SK-MEL-5 (cell line): ENCODE measurements at regions not wholly inside any gene's neighbourhood (a gene's known extent, or its start where the extent isn't known, plus 50 kb on each side); places are given as distances from the start of the nearest gene placed in this dataset.

Experiments
- DNase-seq: peaks from one replicate; pipeline ENCODE4 v3.0.0-alpha.2; 2016; ENCODE audit warnings: low read depth, low spot score
- in situ Hi-C: cut with HindIII; loops from 2 replicates; pipeline ENCODE4 v1.10.0; 2016; ENCODE audit warnings: low sequenced_read_pairs, high pct_unique_total_duplicates, low pct_unique_long_range_greater_than_20kb

DNA sequence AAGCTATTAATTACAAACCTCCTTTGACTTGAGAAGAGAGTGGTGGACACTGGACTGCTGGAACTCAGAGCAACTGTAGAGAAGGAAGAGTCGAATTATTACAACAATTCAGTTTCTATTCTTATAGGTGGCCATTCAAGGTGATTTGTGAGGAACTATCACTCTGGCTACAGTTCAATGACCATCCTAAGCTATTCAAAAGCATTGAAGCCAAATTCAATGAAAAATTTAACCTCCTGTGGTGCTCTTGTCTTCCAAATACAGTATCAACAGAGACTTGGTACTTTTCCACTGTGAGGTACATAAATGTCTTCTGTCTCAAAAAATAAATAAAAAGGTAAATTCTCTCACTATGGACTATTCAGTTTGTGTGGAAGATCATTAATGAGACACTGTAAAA, 513.3 kb upstream of the SEMA6D start:
- in situ Hi-C loops = no loop called here
- no peak for DNase-seq

GRCh38 chr15:47206358-47206978, 510.8 kb upstream of the SEMA6D start:
- in situ Hi-C loops = no loop called here
- no peak for DNase-seq

DNA sequence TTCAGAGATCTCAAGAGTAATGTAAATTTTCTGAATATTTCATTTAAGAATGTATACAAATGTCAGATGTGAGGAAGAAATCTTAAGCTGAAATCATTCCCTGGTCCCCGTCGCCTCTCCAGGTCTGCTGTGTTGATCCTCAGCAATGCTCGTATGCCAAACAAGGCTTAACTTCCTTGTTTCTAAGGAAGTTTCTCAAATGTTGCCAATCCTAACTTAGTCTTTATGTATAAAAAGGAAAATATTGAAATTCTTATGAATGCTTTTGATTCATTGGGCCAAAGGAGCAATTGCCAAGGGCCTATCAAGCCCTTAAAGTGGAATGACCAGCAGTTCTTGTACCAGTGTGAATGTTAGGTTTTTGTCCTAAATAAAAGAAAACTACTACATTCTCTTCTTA, 507.7 kb upstream of the SEMA6D start:
- DNase-seq = no peak
- in situ Hi-C loops = no loop called here

- DNase-seq = no peak
- in situ Hi-C loops = no loop called here
Measured at GRCh38 chr15:47212222-47213010, 504.9 kb upstream of the SEMA6D start.

GRCh38 chr15:47213883-47214282, 503.4 kb upstream of the SEMA6D start:
- in situ Hi-C loops = no loop called here
- DNase-seq = no peak

DNA sequence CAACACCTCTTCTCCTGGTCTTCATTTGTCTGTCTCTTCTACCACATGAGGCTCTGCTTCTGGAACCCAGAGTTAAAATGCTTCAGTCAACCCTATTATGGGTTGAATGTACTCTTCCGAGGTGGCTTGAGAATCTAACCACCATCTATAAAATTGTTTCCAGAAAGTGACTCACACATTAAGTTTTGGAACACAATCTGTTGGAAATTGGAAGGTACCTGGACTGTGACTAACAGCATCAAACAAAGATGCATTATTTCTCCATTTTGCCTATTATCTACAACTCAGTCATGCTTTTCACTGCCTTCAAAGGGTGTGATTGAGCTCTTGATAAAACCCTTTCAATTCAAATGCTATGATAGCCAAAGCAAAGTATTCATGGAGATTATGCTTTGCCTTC, 499.0 kb upstream of the SEMA6D start:
- in situ Hi-C loops = no loop called here
- DNase-seq = no peak

DNA sequence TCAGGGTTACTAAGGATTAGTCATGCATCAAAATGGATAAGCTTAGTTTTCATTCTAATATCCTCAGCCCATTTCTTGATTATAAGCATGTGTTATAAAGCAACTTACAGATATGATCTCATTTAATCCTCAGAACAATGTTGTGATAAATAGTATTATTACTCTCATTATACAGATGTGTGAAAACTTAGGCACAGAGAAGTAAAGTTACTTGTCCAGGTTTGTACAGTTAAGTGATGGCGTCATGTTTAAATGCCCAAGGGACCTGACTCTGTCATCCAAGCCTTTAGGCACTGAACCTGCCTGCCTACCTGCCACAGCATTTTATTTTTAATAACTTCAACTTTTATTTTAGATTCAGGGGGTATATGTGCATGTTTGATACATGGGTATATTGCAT, 472.9 kb upstream of the SEMA6D start:
- DNase-seq = no peak
- in situ Hi-C loops = no loop called here

DNA sequence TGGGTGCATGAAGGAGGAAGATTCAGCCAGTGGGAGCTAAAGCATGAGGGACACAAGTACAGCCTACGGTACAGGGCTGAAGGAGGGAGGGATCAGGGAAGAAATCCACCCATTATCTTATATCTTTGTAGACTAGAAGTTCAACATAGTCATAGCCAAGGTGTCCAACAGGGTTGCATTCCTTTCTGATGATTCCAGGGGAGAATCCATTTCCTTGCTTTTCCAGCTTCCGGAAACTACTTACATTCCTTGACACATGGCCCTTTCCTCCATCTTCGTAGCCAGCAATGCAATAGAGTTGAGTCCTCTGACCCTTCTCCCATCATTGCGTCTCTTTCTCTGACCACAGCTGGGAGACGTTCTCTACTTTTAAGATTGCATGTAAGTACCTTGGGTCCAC, 471.0 kb upstream of the SEMA6D start:
- DNase-seq = no peak
- in situ Hi-C loops = no loop called here

DNA sequence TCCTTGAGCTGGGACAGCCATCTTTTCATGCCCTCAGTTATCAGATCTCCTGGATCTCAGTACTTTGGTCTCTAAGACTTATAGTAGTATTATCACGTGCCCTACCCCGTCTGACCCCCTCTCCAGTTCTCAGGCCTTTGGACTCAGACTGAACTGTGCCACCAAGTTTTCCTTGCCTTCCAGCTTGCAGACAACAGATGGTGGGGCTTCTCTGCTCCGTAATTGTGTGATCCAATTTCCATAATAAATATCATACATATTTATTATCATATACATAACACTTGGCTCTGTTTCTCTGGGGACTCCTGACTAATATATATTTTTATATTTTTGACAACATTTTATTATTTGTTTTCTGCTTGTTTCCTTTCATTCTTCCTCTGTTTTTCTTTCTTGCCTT, 458.8 kb upstream of the SEMA6D start:
- in situ Hi-C loops = no loop called here
- DNase-seq = no peak

DNA sequence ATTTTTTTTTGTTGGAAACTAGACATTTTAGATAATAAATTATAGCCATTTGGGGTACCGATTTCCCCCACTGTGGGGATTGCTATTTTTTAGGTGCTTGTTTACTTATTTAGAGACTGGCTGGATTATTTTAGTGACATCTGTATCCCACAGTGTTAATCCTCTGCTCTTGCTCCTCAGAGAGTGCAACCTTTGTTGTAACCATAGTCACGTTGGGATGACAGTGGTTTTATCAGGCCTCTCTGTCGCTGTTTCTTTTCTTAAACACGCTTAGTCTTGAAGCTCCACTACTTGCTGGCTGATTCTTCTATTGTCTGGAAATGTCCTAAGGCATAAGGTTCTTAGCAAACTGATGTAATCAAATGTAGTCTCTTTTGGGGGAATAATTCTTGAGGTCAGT, 451.6 kb upstream of the SEMA6D start:
- no peak for DNase-seq
- in situ Hi-C loops = no loop called here

DNA sequence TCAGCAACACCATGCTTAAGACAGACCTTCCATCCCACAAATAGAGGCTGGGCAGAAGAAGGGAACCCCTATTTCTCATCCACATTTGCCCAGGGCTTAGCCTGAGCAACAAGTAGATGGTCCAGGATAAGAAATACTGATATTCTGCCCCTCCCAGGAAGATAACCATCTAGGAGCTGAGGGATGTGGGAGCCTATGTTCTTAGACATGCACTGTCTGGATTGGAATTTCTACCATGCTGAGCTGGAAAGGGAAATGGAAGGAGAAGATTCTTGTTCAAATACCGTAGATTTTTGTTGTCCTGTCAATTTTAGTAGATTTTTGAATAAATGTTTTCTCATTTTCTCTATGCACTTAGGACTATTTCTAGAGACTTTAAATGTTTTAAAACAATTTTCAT, 450.7 kb upstream of the SEMA6D start:
- in situ Hi-C loops = no loop called here
- no peak for DNase-seq

DNA sequence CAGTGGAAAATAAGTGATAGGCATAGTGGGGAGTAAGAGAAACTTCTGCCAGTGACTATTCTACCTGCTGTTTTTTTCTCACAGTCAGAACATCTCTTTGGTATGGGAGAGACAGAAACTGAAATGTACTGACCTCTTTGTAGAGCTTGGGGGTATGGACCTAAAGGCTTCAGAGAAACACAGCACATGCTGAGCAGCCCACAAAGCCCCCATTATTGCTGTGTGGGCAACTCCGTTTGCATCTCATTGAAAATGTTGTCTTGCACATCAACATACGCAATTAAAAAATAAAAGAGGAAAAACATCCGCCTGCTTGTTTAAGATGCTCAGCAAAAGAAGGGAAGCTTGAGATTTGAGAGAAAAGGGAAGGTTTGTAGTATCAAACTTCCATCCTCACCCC, 443.4 kb upstream of the SEMA6D start:
- in situ Hi-C loops = no loop called here
- no peak for DNase-seq

DNA sequence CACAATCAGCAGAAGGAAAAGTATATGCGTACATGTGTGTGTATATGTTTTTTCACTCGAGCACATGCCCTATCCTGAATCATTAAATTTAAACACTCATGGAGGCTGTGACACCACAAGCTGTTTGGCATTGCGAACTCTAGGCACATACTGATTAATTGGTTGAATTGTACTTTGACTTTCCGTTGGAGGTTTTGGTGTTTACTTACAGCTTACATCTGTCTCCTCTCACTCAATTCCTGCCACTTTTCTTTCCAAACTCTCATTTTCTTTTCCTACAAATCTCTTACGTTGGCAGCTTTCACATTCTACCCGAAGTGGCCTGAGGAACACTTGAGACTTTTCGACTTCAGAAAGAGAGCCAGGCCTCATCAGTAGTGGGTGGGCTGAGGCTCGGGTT, 434.1 kb upstream of the SEMA6D start:
- in situ Hi-C loops = no loop called here
- DNase-seq = no peak

DNA sequence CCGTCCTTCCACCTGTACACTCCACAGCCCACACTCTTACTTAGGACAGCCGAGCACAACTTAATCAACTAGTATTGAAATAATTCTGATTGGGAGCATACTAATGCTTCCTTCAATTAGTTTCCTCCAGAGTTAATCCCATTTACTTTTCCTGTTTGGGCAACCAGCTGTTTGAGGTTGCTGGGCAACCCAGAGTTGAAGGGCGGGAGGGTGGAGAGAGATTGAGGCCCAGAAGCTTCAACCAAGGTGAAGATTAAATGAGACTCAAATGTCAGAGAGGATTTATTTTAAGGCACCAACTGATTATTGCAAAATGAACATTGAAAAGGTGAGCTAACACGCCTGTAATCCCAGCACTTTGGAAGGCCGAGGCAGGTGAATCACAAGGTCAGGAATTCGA, 428.5 kb upstream of the SEMA6D start:
- DNase-seq = no peak
- in situ Hi-C loops = no loop called here

- in situ Hi-C loops = no loop called here
- no peak for DNase-seq
Measured at GRCh38 chr15:47289656-47290055, 427.6 kb upstream of the SEMA6D start.

DNA sequence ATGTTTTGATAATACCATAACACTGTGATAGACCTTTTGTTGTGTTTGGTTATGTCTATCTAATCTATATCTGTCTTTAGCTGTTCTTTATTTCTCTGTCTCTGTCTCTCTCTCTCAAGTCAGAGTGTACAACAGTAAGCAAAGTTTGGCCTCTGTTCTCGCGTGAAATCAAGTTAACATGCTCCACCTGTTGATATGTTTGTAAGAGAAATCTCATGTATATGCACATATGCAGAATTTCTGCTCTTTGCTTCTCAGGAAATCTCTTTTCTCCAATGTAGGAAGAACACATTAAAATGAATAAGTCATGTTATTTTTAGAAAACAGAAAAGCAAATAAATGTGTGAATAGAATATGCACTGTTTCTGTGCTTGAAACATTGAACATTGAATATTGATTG, 425.5 kb upstream of the SEMA6D start:
- in situ Hi-C loops = no loop called here
- no peak for DNase-seq

- DNase-seq = no peak
- in situ Hi-C loops = no loop called here
Measured at GRCh38 chr15:47292638-47293190, 424.6 kb upstream of the SEMA6D start.

DNA sequence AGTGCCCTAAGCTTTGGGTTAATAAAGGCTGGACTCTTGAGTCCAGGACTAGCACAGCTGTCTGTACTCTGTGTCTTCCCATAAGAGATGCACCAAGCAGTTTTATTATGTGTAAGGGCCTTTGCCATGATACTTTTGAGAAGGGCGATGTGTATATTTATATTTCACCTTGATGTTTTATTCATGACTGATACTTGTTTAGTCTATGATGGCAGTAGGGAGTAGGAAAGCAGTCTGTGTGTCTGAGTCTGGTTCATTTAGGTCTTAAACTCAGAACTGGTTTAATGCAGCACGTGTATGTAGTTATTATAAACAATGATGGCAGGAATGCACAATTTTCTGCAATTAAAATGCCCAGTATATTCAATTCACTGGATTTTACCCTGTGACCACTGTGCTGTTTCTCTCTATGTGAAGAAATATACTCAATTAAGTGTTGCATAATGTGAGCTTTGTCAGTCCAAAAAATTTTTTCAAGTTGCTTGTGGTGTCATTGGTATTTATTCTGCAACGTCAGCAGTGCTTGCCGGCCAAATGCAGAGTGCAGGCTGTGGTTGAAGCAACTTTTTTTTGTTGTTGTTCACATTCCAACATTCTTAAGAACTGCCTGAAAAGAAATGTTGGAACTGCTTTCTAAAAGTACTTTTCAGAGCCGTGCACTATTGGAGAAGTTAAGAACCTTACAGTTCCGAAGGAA, 423.7 kb upstream of the SEMA6D start:
- in situ Hi-C loops = no loop called here
- DNase-seq = no peak
